ENCODE measurements at regions not wholly inside any gene's neighbourhood (a gene's known extent, or its start where the extent isn't known, plus 50 kb on each side); places are given as distances from the start of the nearest gene placed in this dataset.
A peak's percentile ranks its signal among the peaks of the same experiment; 100 is the strongest.

- no TSS peak for BruUV-seq (replicated peaks)
- H3K4me2 ChIP-seq (ENCODE audit: low read depth, low read length) = no peak overlapping the region
- intact Hi-C loops (cut with micrococcal nuclease; ENCODE audit: unreplicated experiment) (no loop called here), in situ Hi-C loops (cut with HindIII; ENCODE audit: extremely low pct_ligation_motif_present, low pct_unique_long_range_greater_than_20kb) (loop anchor here (25.0 kb wide), 1 partner anchor 650 kb away; the partner anchor contains the start of gene GPRC5C)
- H3K4me3 ChIP-seq (replicated peaks in 1 of 3; ENCODE audit: insufficient read depth in 1 of 3, low read depth in 2 of 3, low read length in 3 of 3) = no peak overlapping the region
- no peak overlapping the region for H3K27ac ChIP-seq (ENCODE audit: extremely low read length, insufficient read depth, low read length)
- H3K4me1 ChIP-seq (ENCODE audit: insufficient read depth, low read length) = peaks cover 55% of the 10 kb centered on the region
- H3K9me3 ChIP-seq (ENCODE audit: low read length) = no peaks in the 10 kb centered on the region
- FAIRE-seq = no peak
- no peaks in the 10 kb centered on the region for H3K36me3 ChIP-seq (replicated peaks in 1 of 2; ENCODE audit: control insufficient read depth in 1 of 2, insufficient read depth in 2 of 2, low read length in 2 of 2)
- no peak for DNase-seq (ENCODE audit: low spot score)
- H3K9ac ChIP-seq (ENCODE audit: insufficient read depth, low read depth, low read length) = no peak overlapping the region
- ChIA-PET POLR2A (interaction anchor here (1.1 kb wide), 1 partner anchor 10 kb away, joined by 3 read pairs; no protein-coding TSS in a partner anchor), CTCF (ENCODE audit: low intra/inter-chr PET ratio, low total read pairs) (no interaction called here)
- H3K79me2 ChIP-seq (ENCODE audit: insufficient read depth, low read length) = no peaks in the 10 kb centered on the region
- peaks cover 2 to 20% of the 10 kb centered on the region in 2 experiments; a peak in 4 of 5 replicates for H3K27me3 ChIP-seq (ENCODE audit: control insufficient read depth in 1 of 2, insufficient read depth in 2 of 2, low read length in 2 of 2)
- TF ChIP-seq BORCS8-MEF2B (CRISPR knock-in tag; IDR thresholded peaks at IDR 0.05) = no peak
- TF ChIP-seq, protein P1, sequence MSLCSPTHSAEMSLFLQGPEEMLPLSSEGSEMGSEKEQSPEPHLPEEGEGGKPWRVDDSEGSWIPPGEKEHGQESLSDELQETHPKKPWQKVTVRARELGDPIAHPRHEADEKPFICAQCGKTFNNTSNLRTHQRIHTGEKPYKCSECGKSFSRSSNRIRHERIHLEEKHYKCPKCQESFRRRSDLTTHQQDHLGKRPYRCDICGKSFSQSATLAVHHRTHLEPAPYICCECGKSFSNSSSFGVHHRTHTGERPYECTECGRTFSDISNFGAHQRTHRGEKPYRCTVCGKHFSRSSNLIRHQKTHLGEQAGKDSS (CRISPR knock-in tag; IDR thresholded peaks at IDR 0.05; ENCODE audit: borderline replicate concordance, low read depth) = no peak
- peak; percentile 54 for TF ChIP-seq ZNF652 (CRISPR knock-in tag; IDR thresholded peaks at IDR 0.05; ENCODE audit: borderline replicate concordance, low read depth)
- TF ChIP-seq, protein P2, sequence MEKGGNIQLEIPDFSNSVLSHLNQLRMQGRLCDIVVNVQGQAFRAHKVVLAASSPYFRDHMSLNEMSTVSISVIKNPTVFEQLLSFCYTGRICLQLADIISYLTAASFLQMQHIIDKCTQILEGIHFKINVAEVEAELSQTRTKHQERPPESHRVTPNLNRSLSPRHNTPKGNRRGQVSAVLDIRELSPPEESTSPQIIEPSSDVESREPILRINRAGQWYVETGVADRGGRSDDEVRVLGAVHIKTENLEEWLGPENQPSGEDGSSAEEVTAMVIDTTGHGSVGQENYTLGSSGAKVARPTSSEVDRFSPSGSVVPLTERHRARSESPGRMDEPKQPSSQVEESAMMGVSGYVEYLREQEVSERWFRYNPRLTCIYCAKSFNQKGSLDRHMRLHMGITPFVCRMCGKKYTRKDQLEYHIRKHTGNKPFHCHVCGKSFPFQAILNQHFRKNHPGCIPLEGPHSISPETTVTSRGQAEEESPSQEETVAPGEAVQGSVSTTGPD (CRISPR knock-in tag; IDR thresholded peaks at IDR 0.05) = no peak
- TF ChIP-seq GMEB2 (CRISPR knock-in tag; IDR thresholded peaks at IDR 0.05; ENCODE audit: low read depth) = no peak
- WGBS (ENCODE audit: low lambda C conversion rate) = 50% methylated on average over 13 of the region's 13 CpGs
- no peaks in the 10 kb centered on the region for H4K20me1 ChIP-seq (ENCODE audit: insufficient read depth, low read length)
- no peak overlapping the region for H2AFZ ChIP-seq (ENCODE audit: low read length)
- ATAC-seq = no peak
Observed at GRCh38 chr17:73787076-73788059, 143.1 kb upstream of the SDK2 start.

All from HepG2 (cell line).